BLaER1 (cell line): ENCODE measurements at regions not wholly inside any gene's neighbourhood (a gene's known extent, or its start where the extent isn't known, plus 50 kb on each side); places are given as distances from the start of the nearest gene placed in this dataset.

Experiments used
- H3K27ac ChIP-seq: shearing (Covaris generic); formaldehyde crosslinking; 2 replicates; pipeline ENCODE4 v1.8.1; 2022
- H3K27me3 ChIP-seq: shearing (Covaris generic); formaldehyde crosslinking; 2 replicates; pipeline ENCODE4 v1.8.1; 2022
- H3K36me3 ChIP-seq: shearing (Covaris generic); formaldehyde crosslinking; 2 replicates; pipeline ENCODE4 v1.8.1; 2022
- H3K4me1 ChIP-seq: shearing (Covaris generic); formaldehyde crosslinking; 2 replicates; pipeline ENCODE4 v1.8.1; 2022
- H3K4me2 ChIP-seq: shearing (Covaris generic); formaldehyde crosslinking; 2 replicates; pipeline ENCODE4 v1.8.1; 2022
- H3K4me3 ChIP-seq: shearing (Covaris generic); formaldehyde crosslinking; 2 replicates; pipeline ENCODE4 v1.8.1; 2022
- H3K9ac ChIP-seq: shearing (Covaris generic); formaldehyde crosslinking; 2 replicates; pipeline ENCODE4 v1.8.1; 2022
- H3K9me3 ChIP-seq: shearing (Covaris generic); formaldehyde crosslinking; 2 replicates; pipeline ENCODE4 v1.8.1; 2022
- H4K20me1 ChIP-seq: shearing (Covaris generic); formaldehyde crosslinking; 2 replicates; pipeline ENCODE4 v1.8.1; 2022
- Cebpa-rat ChIP-seq: shearing (Covaris generic); IDR thresholded peaks from 2 replicates; pipeline ENCODE4 v1.8.1; 2022

DNA sequence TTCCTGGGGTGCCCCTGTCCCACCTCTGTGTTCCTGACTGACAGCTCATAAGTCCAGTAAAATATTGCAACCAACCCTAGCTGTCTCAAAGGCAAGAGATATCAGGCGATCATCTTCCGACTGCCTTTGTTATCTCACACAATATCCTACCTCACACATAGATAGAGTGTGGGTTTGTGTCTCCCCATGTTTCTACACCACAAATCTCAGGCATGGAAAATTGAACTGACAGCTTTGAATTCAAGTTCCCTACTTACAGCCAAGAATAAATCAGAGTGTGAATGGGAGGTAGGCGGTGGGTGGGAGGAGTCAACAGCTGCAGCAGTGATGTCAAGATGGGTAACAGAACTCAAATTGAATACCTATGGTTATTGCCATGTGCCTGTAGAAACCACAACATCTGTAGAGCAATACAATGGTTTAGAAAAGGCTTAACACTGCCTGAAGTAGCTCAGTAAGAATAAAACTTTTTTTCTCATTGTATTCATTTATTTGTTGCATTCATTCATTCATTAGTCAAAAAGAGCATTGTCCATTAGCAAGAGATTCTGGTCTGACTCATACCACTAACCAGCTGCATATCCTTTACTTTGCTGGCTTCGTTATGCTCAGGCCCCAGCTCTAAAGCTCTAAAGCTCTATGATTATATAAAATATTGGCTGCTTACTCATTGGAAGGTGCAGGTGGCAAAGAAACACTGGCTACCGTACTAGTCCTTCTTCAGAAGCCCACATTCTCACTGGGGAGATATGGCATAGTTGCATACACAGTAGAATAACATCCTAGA lies 108.2 kb upstream of the DMAC1 start:
- Histone ChIP-seq H3K27ac (no peak overlapping the region), H3K27me3 (no peaks in the 10 kb centered on the region), H3K4me2 (no peak overlapping the region), H3K4me1 (peaks cover 13% of the 10 kb centered on the region), H4K20me1 (no peaks in the 10 kb centered on the region), H3K9ac (no peak overlapping the region), H3K9me3 (no peaks in the 10 kb centered on the region), H3K4me3 (no peak overlapping the region), H3K36me3 (no peaks in the 10 kb centered on the region)
- no peak for TF ChIP-seq Cebpa-rat

DNA sequence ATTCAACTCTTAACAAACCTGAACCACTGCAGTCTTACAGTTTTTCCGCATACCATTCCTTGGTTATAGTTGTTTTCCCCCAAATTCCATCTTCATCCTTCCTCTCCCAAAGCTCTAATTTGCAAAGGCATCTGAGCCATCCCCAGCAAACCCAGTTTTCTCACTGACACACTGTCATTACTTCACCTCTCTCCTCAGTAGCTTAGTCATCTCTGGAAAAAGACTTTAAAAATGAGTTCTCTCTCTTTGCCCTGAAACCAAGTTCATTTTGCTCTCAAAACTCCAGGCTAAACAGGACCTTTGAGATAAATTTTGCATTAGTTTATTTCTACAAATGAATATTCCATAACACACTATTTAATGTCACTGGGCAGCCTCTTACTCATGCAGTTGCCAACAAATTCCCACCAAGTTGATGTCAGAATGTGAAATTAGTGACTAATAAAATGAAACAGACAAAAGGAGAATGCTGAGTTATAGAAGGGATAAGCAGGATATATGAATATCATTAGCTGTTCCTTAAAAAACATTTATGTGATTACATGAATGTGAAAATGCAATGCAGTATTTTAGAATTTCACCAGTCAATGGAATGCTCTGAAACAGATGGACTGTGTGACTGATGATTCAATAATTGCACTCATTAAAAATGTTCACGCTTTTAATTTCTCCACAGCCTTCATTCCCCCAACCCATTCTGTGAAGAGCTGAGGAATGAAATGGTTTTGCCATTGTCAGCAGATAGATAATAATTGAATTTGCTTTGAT lies 107.4 kb upstream of the DMAC1 start:
- peaks cover 13% of the 10 kb centered on the region for H3K4me1 ChIP-seq
- H3K4me3 ChIP-seq: no peak overlapping the region
- H3K36me3 ChIP-seq: no peaks in the 10 kb centered on the region
- H3K9ac ChIP-seq: no peak overlapping the region
- H3K27me3 ChIP-seq: no peaks in the 10 kb centered on the region
- H3K4me2 ChIP-seq: no peak overlapping the region
- no peak for TF ChIP-seq Cebpa-rat
- H3K27ac ChIP-seq: no peak overlapping the region
- H3K9me3 ChIP-seq: no peaks in the 10 kb centered on the region
- H4K20me1 ChIP-seq: no peaks in the 10 kb centered on the region

DNA sequence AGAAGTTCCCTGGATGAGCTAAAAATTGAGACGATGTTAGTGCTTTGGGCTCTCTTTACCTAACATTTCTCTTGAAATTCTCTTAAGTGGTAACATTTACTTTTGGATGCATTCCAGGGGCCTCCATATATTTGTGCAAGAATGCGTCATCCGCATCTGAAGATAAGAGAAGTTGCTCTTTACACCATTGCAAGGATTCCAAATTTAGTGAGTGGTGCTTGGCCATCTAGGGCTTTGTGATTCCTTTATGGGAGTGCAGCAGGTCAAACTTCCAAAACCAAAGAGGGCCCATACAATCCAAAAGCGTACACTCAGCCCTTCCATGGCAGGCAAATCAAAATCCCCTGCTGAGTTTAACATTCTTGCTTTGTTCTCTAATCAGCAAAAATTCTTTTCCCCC lies 102.0 kb upstream of the DMAC1 start:
- TF ChIP-seq Cebpa-rat: no peak

GRCh38 chr9:7900541-7900940 lies 101.0 kb upstream of the DMAC1 start:
- Histone ChIP-seq H3K4me3 (no peak overlapping the region), H3K9ac (no peak overlapping the region), H3K9me3 (no peaks in the 10 kb centered on the region), H3K36me3 (no peaks in the 10 kb centered on the region), H3K4me1 (peaks cover 15% of the 10 kb centered on the region), H3K27ac (no peak overlapping the region), H4K20me1 (no peaks in the 10 kb centered on the region), H3K27me3 (no peaks in the 10 kb centered on the region), H3K4me2 (no peak overlapping the region)
- TF ChIP-seq Cebpa-rat: no peak

More for the DNA sequence above, 102.0 kb upstream of the DMAC1 start:
- H3K4me2 ChIP-seq: no peak overlapping the region
- H3K27me3 ChIP-seq: no peaks in the 10 kb centered on the region
- no peaks in the 10 kb centered on the region for H3K9me3 ChIP-seq
- no peak overlapping the region for H3K9ac ChIP-seq
- no peaks in the 10 kb centered on the region for H4K20me1 ChIP-seq
- no peak overlapping the region for H3K27ac ChIP-seq
- no peaks in the 10 kb centered on the region for H3K36me3 ChIP-seq
- H3K4me3 ChIP-seq: no peak overlapping the region
- peaks cover 5% of the 10 kb centered on the region for H3K4me1 ChIP-seq

DNA sequence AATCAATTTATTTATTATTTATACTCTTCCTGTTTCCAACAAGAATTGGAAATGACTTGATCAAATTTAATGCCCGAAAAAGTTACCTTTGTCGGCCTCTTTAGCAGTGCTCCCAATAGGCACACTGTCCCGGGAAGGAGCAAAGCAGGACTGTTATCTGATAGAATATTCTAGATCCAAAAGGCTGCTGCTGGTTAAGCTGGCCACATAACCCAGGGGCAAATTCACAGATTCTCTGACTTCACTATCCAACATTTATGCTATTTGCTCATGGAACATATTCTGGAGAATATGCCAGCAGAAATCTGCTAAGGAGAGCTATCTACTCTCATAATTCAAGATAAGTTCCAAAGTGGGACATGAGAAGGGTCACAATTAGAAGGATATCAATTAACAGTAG lies 100.2 kb upstream of the DMAC1 start:
- Histone ChIP-seq H3K4me3 (no peak overlapping the region), H3K36me3 (no peaks in the 10 kb centered on the region), H3K9ac (no peak overlapping the region), H3K27ac (no peak overlapping the region), H3K4me2 (no peak overlapping the region), H3K4me1 (peaks cover 22% of the 10 kb centered on the region), H3K9me3 (no peaks in the 10 kb centered on the region), H3K27me3 (no peaks in the 10 kb centered on the region), H4K20me1 (no peaks in the 10 kb centered on the region)
- no peak for TF ChIP-seq Cebpa-rat

- Histone ChIP-seq H3K36me3 (no peaks in the 10 kb centered on the region), H4K20me1 (no peaks in the 10 kb centered on the region), H3K4me3 (no peak overlapping the region), H3K9me3 (peaks cover 22% of the 10 kb centered on the region), H3K4me1 (peaks cover 22% of the 10 kb centered on the region), H3K27ac (no peak overlapping the region), H3K4me2 (no peak overlapping the region), H3K9ac (no peak overlapping the region), H3K27me3 (no peaks in the 10 kb centered on the region)
- TF ChIP-seq Cebpa-rat: no peak
These were observed 94.7 kb upstream of the DMAC1 start for GRCh38 chr9:7894231-7894630.

DNA sequence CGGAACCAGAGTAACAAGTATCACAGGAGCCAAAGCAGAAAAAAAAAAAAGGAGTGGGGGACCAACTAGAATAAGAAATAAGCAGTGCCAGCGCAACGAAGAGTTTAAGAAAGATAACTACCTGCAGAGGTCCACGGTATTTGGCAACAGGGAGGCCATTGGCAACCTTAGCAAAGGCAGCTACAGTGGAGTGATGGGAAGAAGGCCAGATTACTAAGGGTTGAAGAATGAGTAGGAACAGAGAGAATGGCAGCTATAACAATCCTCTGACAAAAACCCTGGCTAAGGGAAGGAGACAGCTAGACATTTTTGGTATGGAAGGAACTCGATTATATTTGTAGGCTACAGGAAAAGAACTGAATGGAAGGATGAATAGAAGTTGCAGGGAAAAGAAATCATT lies 93.4 kb upstream of the DMAC1 start:
- TF ChIP-seq Cebpa-rat: no peak
- Histone ChIP-seq H3K27ac (no peak overlapping the region), H4K20me1 (no peaks in the 10 kb centered on the region), H3K4me3 (no peak overlapping the region), H3K9ac (no peak overlapping the region), H3K27me3 (no peaks in the 10 kb centered on the region), H3K4me1 (peaks cover 22% of the 10 kb centered on the region), H3K9me3 (peaks cover 22% of the 10 kb centered on the region), H3K36me3 (no peaks in the 10 kb centered on the region), H3K4me2 (no peak overlapping the region)

DNA sequence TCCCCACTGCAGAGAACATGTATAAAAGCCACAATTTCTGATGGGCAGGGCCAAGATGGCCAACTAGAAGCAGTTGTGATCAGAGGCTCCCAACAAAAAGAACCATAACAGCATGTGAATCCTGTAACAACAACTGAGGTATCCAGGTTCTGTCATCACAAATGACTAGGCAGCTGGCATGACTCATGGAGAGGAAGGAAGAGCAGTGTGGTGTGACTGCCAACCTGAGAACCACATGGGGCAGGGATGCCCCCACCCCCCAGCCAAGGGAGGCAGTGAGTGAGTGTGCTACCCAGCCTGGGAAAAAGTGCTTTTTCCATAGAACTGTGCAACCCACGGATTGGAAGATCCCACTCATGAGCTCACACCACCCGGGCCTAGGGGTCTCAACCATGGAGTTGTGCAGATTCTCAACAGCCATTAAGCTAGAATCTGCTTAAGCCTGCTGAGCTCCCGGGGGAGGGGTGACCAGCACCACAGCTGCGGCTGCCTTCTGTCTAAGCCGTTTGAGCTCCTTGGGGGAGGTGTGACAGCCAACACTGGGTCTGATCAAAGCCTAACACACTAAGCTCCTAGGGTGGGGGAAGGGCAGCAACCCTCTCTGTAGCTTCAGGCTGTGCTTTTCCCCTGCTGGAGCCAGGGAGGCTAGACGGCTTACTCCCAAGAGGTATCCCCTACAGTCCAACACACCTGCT lies 80.1 kb upstream of the DMAC1 start:
- peak overlapping the region; percentile 87 for H3K4me2 ChIP-seq
- TF ChIP-seq Cebpa-rat: no peak

DNA sequence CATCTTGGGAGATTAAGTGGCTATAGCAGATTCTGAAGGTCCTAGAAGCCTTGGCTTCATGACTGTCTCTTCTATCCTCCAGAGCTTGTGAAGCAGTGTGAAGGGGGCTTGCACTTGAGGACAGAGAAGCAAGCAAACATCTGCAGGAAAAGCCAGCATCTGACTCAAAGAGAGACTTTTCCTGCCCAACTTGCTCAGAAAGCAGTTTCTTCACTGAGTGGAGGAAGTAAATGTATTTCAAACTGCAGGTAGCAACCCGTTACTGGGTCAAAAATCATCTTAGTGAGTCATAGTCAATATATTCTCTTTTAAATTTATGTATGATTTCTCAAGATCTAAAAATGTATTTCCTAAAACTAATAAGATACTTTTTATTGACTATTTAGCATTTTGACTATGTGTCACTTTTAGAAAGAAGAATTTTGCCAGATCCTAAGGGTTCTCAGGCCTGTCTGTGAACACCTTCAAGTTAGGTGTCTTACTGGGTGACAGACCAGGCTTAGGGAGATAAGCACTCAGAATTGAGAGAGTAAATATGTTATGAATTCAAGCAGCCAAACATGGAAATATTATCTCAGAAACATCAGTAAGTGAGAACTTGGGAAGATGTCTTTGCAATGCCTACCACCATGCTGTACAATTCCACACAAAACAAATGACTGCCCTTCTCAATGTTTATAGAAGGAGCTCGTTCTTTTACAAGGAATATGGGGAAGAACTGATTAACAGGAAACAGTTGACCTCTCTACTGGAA lies 72.6 kb upstream of the DMAC1 start:
- H3K9ac ChIP-seq: no peak overlapping the region
- peaks cover 15% of the 10 kb centered on the region for H3K4me1 ChIP-seq
- H3K27me3 ChIP-seq: no peaks in the 10 kb centered on the region
- peaks cover 8% of the 10 kb centered on the region; the same call in 1 of the 2 replicates for H3K36me3 ChIP-seq
- H3K9me3 ChIP-seq: peaks cover 26% of the 10 kb centered on the region
- no peak overlapping the region for H3K4me3 ChIP-seq
- H3K4me2 ChIP-seq: peak overlapping the region; percentile 8; the same call in 1 of the 2 replicates
- TF ChIP-seq Cebpa-rat: no peak
- H4K20me1 ChIP-seq: no peaks in the 10 kb centered on the region
- no peak overlapping the region; the same call in none of the 2 replicates for H3K27ac ChIP-seq

More for the DNA sequence above, 80.1 kb upstream of the DMAC1 start:
- H3K27me3 ChIP-seq: no peaks in the 10 kb centered on the region
- H4K20me1 ChIP-seq: no peaks in the 10 kb centered on the region
- H3K9me3 ChIP-seq: peaks cover 67% of the 10 kb centered on the region
- peak overlapping the region; percentile 98 for H3K27ac ChIP-seq
- peaks cover 45% of the 10 kb centered on the region for H3K4me1 ChIP-seq
- H3K36me3 ChIP-seq: peaks cover 16% of the 10 kb centered on the region; the same call in 1 of the 2 replicates
- peak overlapping the region; percentile 50 for H3K4me3 ChIP-seq
- H3K9ac ChIP-seq: peak overlapping the region; percentile 86
